Esophagus (tissue), 2 donors: ENCODE measurements at regions not wholly inside any gene's neighbourhood (a gene's known extent, or its start where the extent isn't known, plus 50 kb on each side); places are given as distances from the start of the nearest gene placed in this dataset.

Experiments
- H3K27ac ChIP-seq, 2 donors: one replicate each; pipeline ENCODE4 v1.5.1; 2013; ENCODE audit warnings: low read depth in 2 of 2, mild to moderate bottlenecking in 2 of 2, inconsistent platforms in 1 of 2, low read length in 1 of 2, moderate library complexity in 1 of 2
- H3K27me3 ChIP-seq, 2 donors: one replicate each; pipeline ENCODE4 v1.6.1; 2013; ENCODE audit warnings: low read length in 2 of 2, control low read depth in 1 of 2, mild to moderate bottlenecking in 1 of 2; ENCODE audit not compliant: insufficient read depth in 2 of 2, control insufficient read depth in 1 of 2
- H3K36me3 ChIP-seq, 2 donors: one replicate each; pipeline ENCODE4 v1.6.1; 2013; ENCODE audit warnings: low read length in 1 of 2; ENCODE audit not compliant: control insufficient read depth in 2 of 2, insufficient read depth in 2 of 2
- H3K4me1 ChIP-seq, 2 donors: one replicate each; pipeline ENCODE4 v1.6.1; 2013; ENCODE audit warnings: low read length in 1 of 2; ENCODE audit not compliant: control insufficient read depth in 2 of 2, insufficient read depth in 2 of 2
- H3K4me3 ChIP-seq, 2 donors: one replicate each; pipeline ENCODE4 v1.5.1; 2013; ENCODE audit warnings: low read length in 2 of 2, mild to moderate bottlenecking in 2 of 2, low read depth in 1 of 2, moderate library complexity in 1 of 2
- H3K9me3 ChIP-seq, 2 donors: one replicate each; pipeline ENCODE4 v1.6.1; 2013; ENCODE audit warnings: mild to moderate bottlenecking in 2 of 2, low read depth in 1 of 2, low read length in 1 of 2, moderate library complexity in 1 of 2; ENCODE audit not compliant: control insufficient read depth in 2 of 2, insufficient read depth in 1 of 2
- WGBS, 2 donors: extraction: QIAGEN DNeasy Blood & Tissue Kit; methylation state at CpG; one replicate each; pipeline ENCODE4 v1.1.7; 2013; 5-methylcytosine and 5-hydroxymethylcytosine counted together
- donor health status: healthy with polysubstance abuse.
- donor health status: Bipolar disorder and iron deficiency.

GRCh38 chr2:120833127-120833675 is 97.5 kb downstream of the GLI2 start:
- H3K9me3 ChIP-seq: no peaks in the 10 kb centered on the region
- H3K27me3 ChIP-seq: no peaks in the 10 kb centered on the region
- H3K27ac ChIP-seq: no peak overlapping the region
- H3K4me1 ChIP-seq: peaks cover 0 to 4% of the 10 kb centered on the region in 2 donors
- WGBS, 2 donors: 90 to 91% methylated on average over 3 of the region's 3 CpGs
- no peak overlapping the region for H3K4me3 ChIP-seq
- H3K36me3 ChIP-seq: peaks cover 0 to 3% of the 10 kb centered on the region in 2 donors

- Histone ChIP-seq H3K4me1 (peaks cover 0 to 4% of the 10 kb centered on the region in 2 donors), H3K9me3 (no peaks in the 10 kb centered on the region), H3K4me3 (no peak overlapping the region), H3K27me3 (no peaks in the 10 kb centered on the region), H3K27ac (no peak overlapping the region), H3K36me3 (no peaks in the 10 kb centered on the region)
- WGBS, 2 donors: 92 to 94% methylated on average over 3 of the region's 3 CpGs
These were observed 98.5 kb downstream of the GLI2 start for GRCh38 chr2:120834206-120834605.

- 84 to 91% methylated on average over 5 of the region's 5 CpGs for WGBS, 2 donors
- no peaks in the 10 kb centered on the region for H3K9me3 ChIP-seq
- H3K4me3 ChIP-seq: no peak overlapping the region
- no peak overlapping the region for H3K27ac ChIP-seq
- H3K36me3 ChIP-seq: no peaks in the 10 kb centered on the region
- H3K27me3 ChIP-seq: no peaks in the 10 kb centered on the region
- H3K4me1 ChIP-seq: no peaks in the 10 kb centered on the region
These were observed 100.6 kb downstream of the GLI2 start for GRCh38 chr2:120836281-120836680.

GRCh38 chr2:120840795-120841487 is 105.3 kb downstream of the GLI2 start:
- peaks cover 0 to 2% of the 10 kb centered on the region in 2 donors for H3K4me1 ChIP-seq
- WGBS, 2 donors: 75 to 83% methylated on average over 13 of the region's 13 CpGs
- no peaks in the 10 kb centered on the region for H3K27me3 ChIP-seq
- no peaks in the 10 kb centered on the region for H3K9me3 ChIP-seq
- no peak overlapping the region for H3K4me3 ChIP-seq
- no peak overlapping the region for H3K27ac ChIP-seq
- H3K36me3 ChIP-seq: no peaks in the 10 kb centered on the region

- Histone ChIP-seq H3K4me1 (peaks cover 0 to 3% of the 10 kb centered on the region in 2 donors), H3K4me3 (no peak overlapping the region), H3K9me3 (no peaks in the 10 kb centered on the region), H3K27me3 (no peaks in the 10 kb centered on the region), H3K36me3 (no peaks in the 10 kb centered on the region), H3K27ac (no peak overlapping the region)
- 88 to 92% methylated on average over 12 of the region's 12 CpGs for WGBS, 2 donors
These were observed 107.1 kb downstream of the GLI2 start for GRCh38 chr2:120842456-120843439.

GRCh38 chr2:120844070-120844738 is 108.5 kb downstream of the GLI2 start:
- no peak overlapping the region for H3K4me3 ChIP-seq
- 79 to 83% methylated on average over 6 of the region's 6 CpGs for WGBS, 2 donors

GRCh38 chr2:120845277-120845676 is 109.6 kb downstream of the GLI2 start:
- 35 to 44% methylated on average over 9 of the region's 9 CpGs for WGBS, 2 donors
- no peak overlapping the region for H3K4me3 ChIP-seq
- no peaks in the 10 kb centered on the region for H3K36me3 ChIP-seq
- H3K9me3 ChIP-seq: no peaks in the 10 kb centered on the region
- no peaks in the 10 kb centered on the region for H3K27me3 ChIP-seq
- H3K27ac ChIP-seq: no peak overlapping the region
- peaks cover 0 to 5% of the 10 kb centered on the region in 2 donors for H3K4me1 ChIP-seq

More at GRCh38 chr2:120844070-120844738, 108.5 kb downstream of the GLI2 start:
- Histone ChIP-seq H3K4me1 (peaks cover 0 to 5% of the 10 kb centered on the region in 2 donors), H3K36me3 (no peaks in the 10 kb centered on the region), H3K9me3 (no peaks in the 10 kb centered on the region), H3K27ac (no peak overlapping the region), H3K27me3 (no peaks in the 10 kb centered on the region)

- no peaks in the 10 kb centered on the region for H3K9me3 ChIP-seq
- H3K4me1 ChIP-seq: peaks cover 0 to 10% of the 10 kb centered on the region in 2 donors
- no peaks in the 10 kb centered on the region for H3K27me3 ChIP-seq
- no peak overlapping the region for H3K4me3 ChIP-seq
- no peak overlapping the region for H3K27ac ChIP-seq
- WGBS, 2 donors: 91% methylated on average over 14 of the region's 14 CpGs
- no peaks in the 10 kb centered on the region for H3K36me3 ChIP-seq
These were observed 110.9 kb downstream of the GLI2 start for GRCh38 chr2:120846406-120847095.
